Posterior cingulate gyrus (tissue), 11 donors: ENCODE measurements at regions not wholly inside any gene's neighbourhood (a gene's known extent, or its start where the extent isn't known, plus 50 kb on each side); places are given as distances from the start of the nearest gene placed in this dataset.

Experiments used
- DNase-seq, 10 donors: peaks; one replicate each; pipeline versions ENCODE4 v3.0.0 to v3.0.0-alpha.2; 2020 to 2021; ENCODE audit warnings: mixed read lengths in 3 of 10
- intact Hi-C: fragments of 100-400 bp; cut with DNase I; formaldehyde crosslinking; loops from one replicate; pipeline ENCODE4 v1.15.1; 2023

DNA sequence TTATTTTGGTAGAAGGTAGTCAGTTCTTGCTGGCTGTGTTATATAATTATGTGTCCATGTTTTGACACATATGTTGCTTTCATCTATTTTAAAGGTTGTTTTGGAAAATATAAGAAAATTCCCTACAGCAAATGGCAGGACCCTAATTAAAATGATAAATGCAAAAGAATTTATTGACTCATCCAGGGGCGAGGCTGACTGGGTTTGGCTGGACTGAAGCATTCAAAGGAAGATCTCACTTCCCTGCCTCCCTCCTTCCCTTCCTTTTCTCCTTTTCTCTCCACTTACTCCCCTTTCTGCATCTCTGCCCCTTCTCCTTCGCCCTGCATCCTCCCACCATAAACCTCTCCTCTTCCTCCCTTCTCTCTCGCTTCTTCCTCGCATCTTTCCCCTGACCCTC, 129.6 kb downstream of the SNAPC1 start:
- no peak for DNase-seq
- intact Hi-C loops: loop anchor here (5.0 kb wide), 1 partner anchor 225 kb away; no protein-coding TSS in a partner anchor

DNA sequence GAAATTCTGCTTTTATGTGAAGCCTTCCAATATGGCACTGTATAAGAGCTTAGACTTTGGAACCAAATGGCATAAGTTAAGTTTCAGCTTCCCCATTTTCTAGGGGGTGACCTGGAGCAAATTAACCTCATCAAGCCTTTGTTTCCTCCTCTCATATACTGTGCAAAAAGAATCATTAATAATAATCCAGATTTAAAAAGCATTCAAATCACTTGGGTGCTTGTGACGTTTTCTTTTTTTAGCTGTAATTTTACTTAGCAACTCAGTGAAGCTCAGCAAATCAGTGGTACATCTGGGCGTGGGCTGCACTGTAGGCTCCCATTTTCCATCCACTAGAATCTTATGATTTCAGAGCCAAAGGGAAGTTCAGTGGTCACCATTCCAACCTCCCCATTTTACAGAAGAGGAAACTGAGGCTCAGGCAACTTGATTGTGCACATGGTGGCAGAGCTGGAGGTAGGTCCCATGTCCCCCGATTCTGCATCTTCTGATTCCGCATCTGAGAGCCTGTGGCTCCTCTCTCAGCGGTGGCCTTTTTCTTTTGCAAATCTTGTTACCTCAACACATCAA, 131.2 kb downstream of the SNAPC1 start:
- no peak for DNase-seq
- intact Hi-C loops: loop anchor here (5.0 kb wide), 1 partner anchor 224 kb away; no protein-coding TSS in a partner anchor

DNA sequence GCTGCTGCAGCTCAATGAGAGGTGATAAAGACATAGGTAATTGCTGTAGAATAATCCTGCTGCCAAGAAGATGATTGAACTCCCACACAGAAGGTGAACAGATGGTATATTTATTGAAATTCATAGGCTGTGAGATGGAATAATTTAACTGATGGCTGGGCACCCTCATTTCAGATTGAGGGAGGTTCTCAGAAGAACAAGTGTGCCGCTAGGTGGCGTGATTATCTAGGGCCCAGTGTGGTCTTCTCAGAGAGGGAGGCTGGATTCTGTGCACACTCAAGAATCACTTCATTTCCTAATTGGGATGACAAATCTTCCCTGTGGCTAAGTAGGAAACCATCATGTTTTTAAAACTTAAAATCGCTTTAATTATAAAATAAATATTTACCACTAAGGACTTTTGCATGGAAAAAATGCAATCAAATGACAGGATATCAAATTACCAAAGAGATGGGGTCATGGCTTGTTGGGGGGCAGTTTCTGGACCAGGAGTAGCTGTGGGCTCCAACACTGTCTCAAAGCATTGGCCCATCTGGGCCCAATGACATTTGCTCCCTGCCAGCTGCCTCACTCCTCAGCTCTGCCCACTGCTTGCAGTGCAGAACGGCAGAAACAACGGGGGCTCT, 132.3 kb downstream of the SNAPC1 start:
- peak; percentile 35 to 93 (median 72) for DNase-seq
- intact Hi-C loops: loop anchor here (5.0 kb wide), 1 partner anchor 223 kb away; no protein-coding TSS in a partner anchor

DNA sequence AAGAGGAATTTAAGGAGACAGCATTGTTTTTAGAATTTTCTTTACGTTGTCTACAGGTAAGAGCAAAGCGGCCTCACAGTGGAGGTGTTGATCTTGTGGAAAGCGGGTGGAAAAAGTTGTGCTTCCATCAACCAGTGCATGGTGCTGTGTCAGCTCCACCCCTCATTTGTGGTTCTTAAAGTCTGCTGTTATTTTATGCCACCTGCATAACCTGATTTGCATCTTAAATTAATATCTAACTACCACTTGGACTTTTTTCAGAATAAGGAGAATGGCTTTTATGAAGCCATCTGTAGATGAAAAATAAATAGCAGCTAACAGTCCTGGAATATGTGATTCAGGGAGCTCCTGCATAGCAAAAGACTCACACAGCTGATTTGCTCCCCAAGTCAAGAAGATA, 135.1 kb downstream of the SNAPC1 start:
- intact Hi-C loops: no loop called here
- DNase-seq: no peak

DNA sequence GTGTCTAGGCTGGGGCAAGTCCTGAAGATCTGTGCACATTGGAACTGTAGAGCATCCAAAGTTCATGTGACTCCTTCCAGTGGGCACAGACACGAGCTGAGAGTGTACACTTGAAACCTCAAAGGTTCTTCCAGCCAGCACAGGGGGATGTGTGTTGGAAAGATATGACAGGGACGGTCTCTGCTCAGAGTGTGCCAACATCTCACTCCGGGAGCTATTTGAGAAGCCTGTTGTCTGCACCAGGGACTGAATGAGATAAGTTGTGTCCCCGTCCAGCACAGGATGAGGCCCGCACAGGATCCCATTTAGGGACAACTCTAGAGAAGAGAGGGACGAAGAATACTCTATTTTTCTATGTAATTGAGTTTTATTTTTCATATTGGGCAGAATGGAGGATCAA, 136.3 kb downstream of the SNAPC1 start:
- intact Hi-C loops: no loop called here
- DNase-seq: no peak

DNA sequence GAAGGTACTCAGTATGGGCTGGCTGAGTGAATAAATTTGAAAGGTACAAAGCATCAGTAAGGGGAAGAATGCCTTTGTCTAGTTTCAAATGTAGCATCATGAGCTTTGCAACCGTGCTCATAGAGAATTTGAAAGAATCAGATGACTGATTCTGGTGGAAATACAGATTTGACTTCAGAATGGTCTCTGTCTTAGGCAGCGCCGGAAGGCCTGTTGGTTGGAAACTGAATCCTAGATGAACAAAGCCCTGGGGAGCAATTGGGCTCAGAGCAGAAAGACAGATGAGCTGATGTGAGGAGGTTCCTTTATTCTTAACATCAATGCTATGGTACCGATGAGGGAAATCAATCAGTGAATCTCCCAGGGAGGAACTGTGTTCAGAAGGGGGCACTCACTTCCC, 137.3 kb downstream of the SNAPC1 start:
- intact Hi-C loops: no loop called here
- DNase-seq: no peak

DNA sequence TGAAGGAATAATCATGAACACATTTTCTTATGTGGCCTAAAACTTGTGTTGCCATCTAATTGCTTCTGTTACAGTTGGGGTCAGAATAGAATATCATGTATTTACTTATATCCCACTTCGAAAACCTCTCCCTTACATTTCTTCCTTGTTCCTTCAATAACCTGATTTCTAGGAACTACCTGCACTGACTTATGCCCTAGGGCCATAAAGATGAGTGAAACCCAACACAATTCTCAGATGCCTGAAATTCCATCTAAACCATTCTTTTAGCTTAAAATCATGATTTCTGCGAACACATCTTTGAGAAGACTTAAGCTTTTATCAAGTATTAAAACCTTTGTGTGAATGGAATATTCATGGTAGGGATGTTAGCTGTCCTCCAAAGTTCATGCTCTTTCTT, 142.7 kb downstream of the SNAPC1 start:
- no peak for DNase-seq
- intact Hi-C loops: no loop called here

DNA sequence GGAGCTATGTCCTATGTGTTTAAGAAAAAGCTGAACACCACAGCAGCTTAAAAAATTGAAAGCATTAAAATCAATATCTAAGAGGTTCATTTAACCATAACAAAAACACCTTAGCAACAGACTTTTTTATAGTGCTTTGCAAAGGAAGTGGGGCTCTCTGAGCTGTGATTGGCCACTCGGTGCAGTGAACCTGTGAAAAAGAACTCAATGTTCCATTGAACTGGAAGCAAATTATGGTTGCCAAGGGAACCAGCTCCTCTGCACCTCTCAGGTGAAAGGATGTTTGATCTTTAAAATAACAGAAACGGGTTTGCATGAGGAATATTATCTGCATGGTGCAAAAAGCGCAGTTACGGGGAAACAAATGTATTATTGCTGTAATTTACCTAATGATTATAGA, 149.4 kb downstream of the SNAPC1 start:
- DNase-seq: peak in 1 of 10 donors; percentile 67
- intact Hi-C loops: no loop called here

DNA sequence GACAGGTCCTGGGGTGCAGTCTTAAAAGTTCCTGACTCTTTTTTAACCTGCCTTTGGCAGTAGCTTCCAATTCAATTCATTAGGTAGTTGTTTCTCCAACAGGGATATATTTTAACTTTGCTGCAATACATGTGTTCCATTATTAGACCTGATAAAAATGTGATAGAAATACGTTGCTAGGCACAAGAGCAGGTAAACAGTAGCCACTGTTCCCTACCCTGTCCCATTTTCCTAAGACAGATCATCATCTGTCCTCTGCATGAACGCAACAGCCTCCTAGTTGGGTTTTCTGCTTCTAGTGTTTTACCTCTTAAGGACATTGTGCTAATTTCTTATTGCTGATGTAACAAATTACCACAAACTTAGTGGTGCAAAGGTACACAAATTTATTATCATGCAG, 156.8 kb downstream of the SNAPC1 start:
- DNase-seq: no peak
- intact Hi-C loops: no loop called here

DNA sequence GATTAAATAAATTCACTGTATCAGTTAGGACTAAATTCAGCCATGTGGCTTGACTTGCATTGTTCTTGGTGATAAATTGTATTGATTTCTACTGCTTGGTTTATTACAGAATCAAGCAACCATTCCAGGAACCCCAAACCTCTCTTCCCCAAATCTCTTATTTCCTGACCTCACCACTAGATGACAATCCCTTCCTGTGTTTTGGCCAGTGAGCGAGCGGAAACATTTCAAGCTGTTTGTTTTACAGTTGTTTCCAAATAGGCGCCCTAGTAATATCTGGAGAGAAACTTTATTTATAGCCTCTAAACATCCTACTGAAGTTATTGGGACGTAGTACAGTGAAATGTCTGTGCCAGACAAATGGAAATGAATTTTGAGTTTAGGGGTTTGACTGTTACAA, 161.1 kb downstream of the SNAPC1 start:
- intact Hi-C loops: no loop called here
- DNase-seq: no peak

DNA sequence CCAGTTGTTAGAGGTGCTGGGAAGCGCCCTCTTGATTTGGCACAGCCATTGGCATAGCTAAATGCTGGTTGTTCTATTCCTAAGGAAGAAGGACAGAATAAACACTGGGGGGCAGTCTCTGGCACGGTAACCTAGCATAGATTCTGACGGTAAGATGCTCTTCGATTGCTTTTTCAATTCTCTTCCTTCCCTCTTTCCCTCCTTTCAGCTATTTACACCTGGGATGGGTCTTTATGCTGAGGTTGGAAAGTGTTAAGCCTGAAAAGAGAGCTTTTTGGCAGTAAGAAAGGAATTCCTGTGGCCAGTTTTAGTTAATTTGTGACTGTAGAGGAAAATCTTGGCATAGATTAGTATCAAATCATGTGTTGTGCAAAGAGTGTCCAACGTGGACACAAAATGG, 162.8 kb downstream of the SNAPC1 start:
- DNase-seq: peak in 3 of 10 donors; percentile 14 to 27 (median 24)
- intact Hi-C loops: loop anchor here (1.0 kb wide), 1 partner anchor 203 kb away; no protein-coding TSS in a partner anchor

DNA sequence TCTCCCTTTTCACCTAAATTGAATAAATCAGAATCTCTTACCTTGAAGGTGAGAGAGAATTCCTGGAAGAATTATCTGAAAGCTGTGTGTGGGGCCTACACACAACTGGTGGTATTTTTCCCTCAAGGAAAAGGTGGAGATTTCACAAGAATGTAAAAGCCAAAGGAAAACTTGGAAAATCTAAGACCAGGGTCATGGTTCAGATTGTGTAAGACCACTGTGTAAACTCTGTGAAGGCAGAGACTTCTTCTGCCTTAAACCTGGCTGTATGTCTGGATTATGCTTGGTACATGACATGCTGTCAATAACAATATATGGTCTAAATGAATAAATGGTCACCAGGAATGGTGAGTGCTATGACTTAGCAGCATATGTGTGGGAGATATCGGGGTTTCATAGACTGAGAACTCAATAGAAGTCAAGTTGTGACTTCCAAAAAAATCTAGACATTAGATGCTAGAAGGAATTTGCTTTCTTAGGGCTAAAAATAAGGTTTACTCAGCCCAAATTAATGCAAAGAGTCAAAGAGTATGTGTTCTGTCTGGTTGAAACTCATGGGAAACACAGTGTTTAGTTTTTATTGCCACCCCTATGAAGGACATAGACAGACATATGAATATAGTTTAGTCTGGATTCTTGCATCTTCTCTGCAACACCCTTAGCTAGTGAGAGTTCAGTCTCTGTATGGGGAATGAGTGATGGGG, 163.7 kb downstream of the SNAPC1 start:
- DNase-seq: no peak
- intact Hi-C loops: loop anchor here (1.0 kb wide), 1 partner anchor 202 kb away; no protein-coding TSS in a partner anchor

DNA sequence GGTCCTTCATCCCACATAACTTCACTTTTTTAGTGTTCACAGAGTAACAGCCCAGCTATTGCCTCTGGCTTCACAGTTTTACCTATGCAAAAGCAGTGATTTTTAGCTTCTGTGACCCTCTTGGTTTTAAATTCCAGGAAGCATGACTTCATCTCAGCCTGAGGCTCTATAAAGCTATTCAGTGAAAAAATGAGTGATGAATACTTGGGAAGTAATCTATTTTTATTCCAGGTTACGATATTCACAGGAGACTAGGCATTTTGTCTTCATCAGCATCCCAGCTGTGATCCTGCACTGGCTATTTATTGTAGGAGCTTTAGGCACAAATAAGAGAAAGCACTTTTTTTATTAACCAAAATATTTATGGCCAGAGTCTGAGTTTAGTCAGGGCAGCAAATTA, 164.8 kb downstream of the SNAPC1 start:
- intact Hi-C loops: no loop called here
- DNase-seq: no peak

DNA sequence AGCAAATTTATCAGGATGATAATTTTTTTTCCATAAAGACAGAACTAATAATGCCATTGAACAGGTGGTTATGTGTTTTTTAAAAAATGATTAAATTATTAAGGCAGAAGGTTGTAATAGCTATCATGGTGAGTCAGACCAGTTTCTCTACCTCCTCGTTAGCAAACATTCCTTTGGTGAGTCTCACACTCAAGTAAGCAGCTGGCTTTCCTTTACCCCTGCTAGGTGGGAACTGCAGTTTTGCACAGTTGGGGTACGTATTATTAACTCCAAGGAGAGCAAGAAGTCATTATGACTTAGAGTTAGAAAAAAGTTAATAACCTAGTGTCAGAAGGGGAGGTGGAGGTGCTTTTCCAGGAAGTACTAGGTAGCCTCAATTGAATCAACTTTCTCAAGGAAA, 165.3 kb downstream of the SNAPC1 start:
- DNase-seq: no peak
- intact Hi-C loops: no loop called here

DNA sequence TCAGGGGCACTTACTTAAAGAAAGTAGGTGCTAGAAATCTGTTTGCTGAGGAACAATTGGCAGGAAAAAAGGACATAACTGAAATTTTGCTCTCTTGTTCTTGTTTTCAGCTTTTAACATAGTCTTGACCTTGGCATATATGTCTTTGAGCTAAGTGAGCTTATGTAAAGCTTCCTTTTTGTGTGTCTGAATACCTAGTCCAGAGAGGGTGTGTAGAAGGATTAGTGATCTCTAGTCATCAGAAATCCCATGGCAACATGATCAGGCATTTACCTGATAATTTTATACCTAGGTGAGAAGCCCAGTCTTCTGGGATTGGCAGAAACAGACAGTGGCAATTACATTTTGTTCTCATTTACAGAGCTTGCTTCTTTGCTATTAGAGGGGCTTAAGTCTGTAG, 166.1 kb downstream of the SNAPC1 start:
- intact Hi-C loops: no loop called here
- no peak for DNase-seq

DNA sequence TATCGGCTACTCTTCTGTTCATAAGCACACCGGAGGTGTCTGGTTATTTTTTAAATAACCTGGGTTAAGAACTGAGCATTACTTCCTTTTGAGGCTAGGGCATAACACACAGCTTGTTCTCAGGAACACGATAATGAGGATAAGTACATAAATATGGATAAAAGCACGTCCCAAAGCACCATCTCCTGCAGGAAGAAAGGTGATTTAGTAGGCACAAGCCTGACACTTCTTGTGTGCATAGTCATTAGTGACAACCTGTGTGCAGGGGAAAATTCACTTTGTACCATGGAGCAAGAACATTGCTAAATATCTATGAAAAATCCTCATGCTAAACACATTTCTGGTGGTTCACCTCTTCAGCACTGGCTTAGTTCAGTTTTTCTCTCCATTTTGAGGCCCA, 166.5 kb downstream of the SNAPC1 start:
- intact Hi-C loops: no loop called here

DNA sequence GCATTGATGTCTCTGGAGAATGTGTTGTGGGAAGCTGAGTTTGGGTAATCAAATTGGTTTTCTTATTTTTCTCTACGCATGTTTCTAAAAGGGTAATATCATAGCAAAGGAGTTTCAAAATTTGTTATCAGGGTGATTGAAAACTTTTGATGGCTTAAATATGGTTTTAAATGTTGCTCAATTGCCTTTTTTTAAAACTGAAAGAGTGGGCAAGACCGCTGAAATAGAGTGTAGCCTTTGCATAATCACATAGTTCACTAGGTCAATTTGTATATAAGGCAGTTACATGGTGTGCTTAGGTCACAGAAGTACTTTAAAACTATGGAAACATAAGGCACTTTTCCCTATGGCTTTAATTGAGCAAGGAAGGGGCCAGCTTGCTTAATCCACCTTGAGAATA, 167.4 kb downstream of the SNAPC1 start:
- DNase-seq: no peak
- intact Hi-C loops: no loop called here

More for the DNA sequence above, 166.5 kb downstream of the SNAPC1 start:
- DNase-seq: no peak

DNA sequence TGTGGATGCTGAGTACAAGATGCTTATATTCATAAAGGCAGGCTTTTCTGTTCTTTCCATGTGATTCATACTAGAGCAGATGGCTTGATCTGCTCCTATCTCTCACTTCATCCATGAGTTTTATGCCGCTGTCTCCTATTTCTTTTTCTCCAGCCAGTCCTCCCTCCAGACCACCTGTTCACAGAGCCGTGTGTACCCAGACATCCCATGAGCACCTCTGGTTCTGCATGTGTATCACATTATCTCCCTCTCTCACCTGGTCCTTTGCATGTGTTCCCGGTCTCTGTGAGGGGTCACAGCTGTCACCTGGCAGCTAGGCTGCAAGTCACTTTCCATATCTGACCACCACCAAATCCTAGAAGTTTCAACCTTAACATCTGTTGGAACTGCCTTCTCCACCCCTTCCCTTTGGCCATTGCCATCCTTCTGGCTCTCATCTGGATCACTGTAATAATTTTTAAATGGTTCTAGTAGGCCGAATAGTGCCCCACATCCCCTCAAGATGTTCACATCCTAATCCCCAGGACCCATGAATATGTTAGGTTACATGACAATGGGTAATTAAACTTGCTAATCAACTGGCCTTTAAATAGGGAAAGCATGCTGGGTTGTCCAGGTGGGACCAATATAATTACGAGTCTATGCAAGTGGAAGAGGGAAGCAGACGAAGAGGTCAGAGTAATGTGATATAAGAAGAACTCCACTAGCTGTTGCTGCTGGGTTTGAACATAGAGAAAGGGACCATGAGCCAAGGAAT, 168.1 kb downstream of the SNAPC1 start:
- DNase-seq: no peak
- intact Hi-C loops: no loop called here

DNA sequence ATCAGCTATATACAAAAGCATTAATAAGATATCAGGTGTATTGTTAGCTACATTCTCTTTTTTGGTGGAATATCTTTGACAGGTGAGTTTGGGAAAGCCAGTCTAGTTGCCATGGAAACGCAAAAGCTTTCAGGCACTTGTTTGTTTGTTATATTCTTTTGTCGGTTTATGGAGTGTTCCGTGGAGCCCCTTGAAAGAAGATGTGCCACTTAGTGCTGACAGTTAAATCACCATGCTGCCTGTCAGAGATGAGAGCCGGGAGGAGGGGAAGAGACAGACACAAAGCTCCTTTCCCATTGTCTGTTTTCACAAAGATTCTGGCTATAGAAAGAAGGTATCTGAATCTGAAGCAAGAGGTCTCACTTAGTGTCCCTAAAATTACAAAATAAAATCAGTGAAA, 170.8 kb downstream of the SNAPC1 start:
- no peak for DNase-seq
- intact Hi-C loops: no loop called here

DNA sequence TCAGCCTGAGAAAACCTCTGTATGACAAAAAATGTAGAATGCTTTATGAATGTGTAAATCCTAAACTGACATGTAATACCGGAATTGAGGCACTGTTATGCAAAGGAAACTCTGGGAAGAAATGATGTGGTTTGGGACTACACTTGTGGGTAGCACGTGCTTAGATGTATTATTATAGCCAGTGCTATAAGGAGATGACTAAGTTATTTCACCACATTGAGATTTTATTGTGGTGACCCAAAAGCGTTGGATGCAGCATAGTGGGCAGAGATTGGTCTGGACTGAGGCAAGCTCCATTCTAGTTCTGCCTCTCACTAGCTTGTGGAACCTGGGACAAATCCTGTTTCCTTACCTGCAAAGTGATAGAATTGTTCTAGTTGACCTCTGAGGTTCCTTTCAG, 172.2 kb downstream of the SNAPC1 start:
- DNase-seq: no peak
- intact Hi-C loops: no loop called here

DNA sequence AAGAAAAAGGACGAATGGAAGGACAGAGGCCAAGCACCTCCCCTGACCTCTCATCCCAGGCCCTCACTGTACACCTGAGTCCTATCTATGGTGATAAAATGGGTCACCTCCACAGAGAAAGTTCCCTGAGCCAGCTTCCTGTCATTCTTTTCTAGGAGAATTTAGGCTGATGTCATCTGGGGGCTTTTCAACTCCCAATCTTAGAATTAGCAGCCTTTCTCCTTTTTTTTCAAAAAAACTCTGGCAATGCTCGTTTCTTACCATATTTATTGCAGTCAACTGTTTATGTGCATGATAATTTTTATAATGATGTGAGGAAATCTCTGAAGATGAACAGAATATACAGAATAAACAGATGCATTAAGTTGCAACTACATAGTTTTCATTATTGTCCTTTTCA, 177.6 kb downstream of the SNAPC1 start:
- intact Hi-C loops: no loop called here
- DNase-seq: no peak
